BJ (cell line): ENCODE measurements at regions not wholly inside any gene's neighbourhood (a gene's known extent, or its start where the extent isn't known, plus 50 kb on each side); places are given as distances from the start of the nearest gene placed in this dataset.

Experiments
- CTCF ChIA-PET: fragments of 350-600 bp; formaldehyde crosslinking; extraction: SDS; loops from one replicate; lab custom pipeline; 2021; ENCODE audit warnings: antibody characterized with exemption, inconsistent platforms; lab: Yijun Ruan, JAX
- POLR2A ChIA-PET: fragments of 300-600 bp; sonication (Branson Sonifier 250); formaldehyde crosslinking; extraction: SDS; loops from one replicate; lab custom pipeline; 2021; ENCODE audit warnings: antibody characterized with exemption; lab: Charles Lee
- DNase-seq: peaks from one replicate; pipeline ENCODE4 v3.0.0-alpha.2; 2011; ENCODE audit warnings: low read depth
- H3K27me3 ChIP-seq: 2 replicates; pipeline ENCODE4 v1.6.0; 2011; ENCODE audit warnings: low read length; ENCODE audit not compliant: control insufficient read depth, insufficient read depth
- H3K36me3 ChIP-seq: 2 replicates; pipeline ENCODE4 v1.5.1; 2011; ENCODE audit warnings: low read length; ENCODE audit not compliant: control insufficient read depth, insufficient read depth
- H3K4me3 ChIP-seq: 2 replicates; pipeline ENCODE4 v1.5.1; 2011; ENCODE audit warnings: low read depth, mild to moderate bottlenecking, control low read depth, low read length
- CTCF ChIP-seq: IDR thresholded peaks from 2 replicates; pipeline ENCODE4 v1.5.1; 2011; ENCODE audit warnings: low read depth, mild to moderate bottlenecking, control low read depth, inconsistent platforms, low read length, moderate library complexity; ENCODE audit not compliant: insufficient read depth

- H3K36me3 ChIP-seq: no peaks in the 10 kb centered on the region
- no peak for DNase-seq
- no peak for TF ChIP-seq CTCF
- no peak overlapping the region for H3K4me3 ChIP-seq
- ChIA-PET CTCF (no interaction called here), POLR2A (no interaction called here)
- H3K27me3 ChIP-seq: no peaks in the 10 kb centered on the region
Measured at GRCh38 chr10:55897490-55897921, 463.6 kb downstream of the ZWINT start.

- Histone ChIP-seq H3K4me3 (no peak overlapping the region), H3K36me3 (no peaks in the 10 kb centered on the region), H3K27me3 (no peaks in the 10 kb centered on the region)
- CTCF ChIA-PET: no interaction called here
- POLR2A ChIA-PET: no interaction called here
- no peak for TF ChIP-seq CTCF
- DNase-seq: no peak
Measured at GRCh38 chr10:55892276-55892675, 468.8 kb downstream of the ZWINT start.

- ChIA-PET POLR2A (no interaction called here), CTCF (no interaction called here)
- Histone ChIP-seq H3K36me3 (no peaks in the 10 kb centered on the region), H3K4me3 (no peak overlapping the region), H3K27me3 (no peaks in the 10 kb centered on the region)
- no peak for DNase-seq
- no peak for TF ChIP-seq CTCF
Measured at GRCh38 chr10:55881588-55881987, 479.5 kb downstream of the ZWINT start.

- POLR2A ChIA-PET: no interaction called here
- Histone ChIP-seq H3K27me3 (no peaks in the 10 kb centered on the region), H3K4me3 (no peak overlapping the region), H3K36me3 (no peaks in the 10 kb centered on the region)
- no peak for DNase-seq
- no peak for TF ChIP-seq CTCF
- CTCF ChIA-PET: no interaction called here
Measured at GRCh38 chr10:55873485-55873884, 487.6 kb downstream of the ZWINT start.

- H3K27me3 ChIP-seq: no peaks in the 10 kb centered on the region
- H3K4me3 ChIP-seq: no peak overlapping the region
- H3K36me3 ChIP-seq: no peaks in the 10 kb centered on the region
- TF ChIP-seq CTCF: no peak
- ChIA-PET CTCF (no interaction called here), POLR2A (no interaction called here)
- DNase-seq: no peak
Measured at GRCh38 chr10:55870186-55870585, 490.9 kb downstream of the ZWINT start.
